HG02938 (cell line): ENCODE measurements at regions not wholly inside any gene's neighbourhood (a gene's known extent, or its start where the extent isn't known, plus 50 kb on each side); places are given as distances from the start of the nearest gene placed in this dataset.

Experiments
- ATAC-seq: cut with Tn5 transposase; IDR thresholded peaks from one replicate; pipeline ENCODE4 v1.9.1; 2021; ENCODE audit warnings: mild to moderate bottlenecking, moderate library complexity; ENCODE audit not compliant: unreplicated experiment

GRCh38 chr18:24814521-24814920 is 354.1 kb downstream of the HRH4 start:
- ATAC-seq, result no peak

GRCh38 chr18:24817150-24817549 is 356.7 kb downstream of the HRH4 start:
- no peak for ATAC-seq

DNA sequence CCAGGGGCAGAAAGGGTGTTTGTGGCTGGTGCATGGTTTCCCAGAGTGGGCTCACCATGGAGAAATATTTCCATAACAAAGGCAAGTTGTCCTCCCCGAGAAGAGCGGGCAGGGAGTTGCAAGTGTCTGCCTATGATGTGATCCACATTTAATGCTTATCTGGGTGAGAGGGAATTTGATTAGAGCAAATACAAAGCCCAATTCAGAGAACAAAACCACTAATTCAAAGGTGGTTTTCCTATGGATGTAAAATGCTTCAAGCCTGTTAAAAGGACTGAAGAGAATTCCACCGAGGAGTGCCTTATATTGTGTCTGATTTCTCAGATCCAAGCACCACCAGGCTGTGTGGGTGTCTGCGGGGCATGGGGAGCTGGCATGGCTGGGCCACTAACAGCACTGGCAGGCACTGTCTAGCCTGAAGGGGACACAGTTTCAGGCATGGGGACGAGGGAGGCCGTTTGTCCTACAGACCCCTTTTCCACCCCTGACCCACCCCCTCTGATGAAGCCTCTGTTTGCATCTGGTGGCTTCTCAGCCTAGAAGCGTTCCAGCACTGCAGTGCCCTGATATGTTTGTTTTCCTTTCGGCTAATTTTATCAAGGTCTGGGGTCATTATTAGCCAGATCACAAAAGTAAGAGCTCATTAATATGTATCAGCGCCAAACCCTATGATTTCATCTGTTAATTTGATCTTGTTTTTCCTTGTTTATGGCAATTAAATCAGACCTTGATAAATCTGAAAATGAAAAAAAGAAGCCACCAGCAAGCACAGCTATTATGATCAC is 357.3 kb downstream of the HRH4 start:
- no peak for ATAC-seq

GRCh38 chr18:24818441-24818840 is 358.0 kb downstream of the HRH4 start:
- ATAC-seq, result no peak

DNA sequence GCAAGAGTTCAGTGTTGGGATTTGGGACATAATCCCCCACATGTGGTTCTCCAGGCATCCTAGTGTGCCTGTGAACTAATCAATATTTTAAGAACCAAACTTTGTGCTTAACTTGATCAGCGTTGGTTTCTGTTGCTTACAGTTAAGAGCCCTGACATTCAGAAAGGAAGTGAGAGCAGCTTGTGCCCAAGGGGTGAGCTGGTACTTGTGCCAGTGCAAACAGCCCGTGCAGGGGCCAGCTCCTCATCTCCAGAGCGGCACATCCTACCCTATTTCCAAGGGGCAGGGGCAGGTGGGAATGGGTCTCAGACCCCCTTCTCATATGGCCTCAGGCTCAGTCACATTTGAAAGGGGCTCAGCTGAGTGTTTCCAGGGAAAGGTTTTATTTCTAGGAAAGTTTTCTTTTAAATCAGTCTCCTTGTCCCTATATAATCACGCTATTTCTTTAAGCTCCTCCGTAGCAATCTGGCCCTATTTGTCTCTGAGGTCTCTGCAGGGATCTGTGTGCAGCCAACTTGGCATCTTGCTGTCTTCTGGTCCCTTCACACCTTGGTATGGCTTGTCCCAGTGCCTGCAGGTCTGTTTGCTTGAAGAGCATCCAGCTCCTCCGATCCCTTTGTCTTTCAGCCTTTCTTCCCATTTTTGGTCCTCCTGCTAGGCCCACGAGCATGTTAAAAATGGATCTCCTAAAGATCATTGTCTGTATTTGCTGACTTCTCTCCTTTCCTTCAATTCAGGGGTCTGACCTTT is 358.9 kb downstream of the HRH4 start:
- ATAC-seq, result no peak

GRCh38 chr18:24825397-24825796 is 365.0 kb downstream of the HRH4 start:
- ATAC-seq, result no peak

DNA sequence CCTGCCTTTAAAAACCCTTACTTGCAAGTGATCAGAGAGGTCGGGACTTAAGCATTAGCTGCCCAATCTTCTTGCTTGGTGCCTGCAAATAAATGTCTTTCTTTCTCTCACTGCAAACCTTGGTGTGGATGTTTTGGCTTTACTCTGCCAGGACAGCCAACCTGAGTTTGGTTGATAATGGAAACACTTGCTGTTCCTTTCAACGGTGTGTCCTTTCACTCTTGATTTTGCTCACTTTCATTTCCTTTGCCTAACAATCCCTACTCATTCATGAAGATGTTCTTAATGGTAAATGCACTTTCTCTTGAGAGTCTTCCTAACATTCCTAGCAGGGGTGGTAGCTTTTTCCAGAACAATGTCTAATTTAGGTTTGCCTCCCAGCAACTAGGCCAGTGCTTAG is 366.2 kb downstream of the HRH4 start:
- no peak for ATAC-seq

DNA sequence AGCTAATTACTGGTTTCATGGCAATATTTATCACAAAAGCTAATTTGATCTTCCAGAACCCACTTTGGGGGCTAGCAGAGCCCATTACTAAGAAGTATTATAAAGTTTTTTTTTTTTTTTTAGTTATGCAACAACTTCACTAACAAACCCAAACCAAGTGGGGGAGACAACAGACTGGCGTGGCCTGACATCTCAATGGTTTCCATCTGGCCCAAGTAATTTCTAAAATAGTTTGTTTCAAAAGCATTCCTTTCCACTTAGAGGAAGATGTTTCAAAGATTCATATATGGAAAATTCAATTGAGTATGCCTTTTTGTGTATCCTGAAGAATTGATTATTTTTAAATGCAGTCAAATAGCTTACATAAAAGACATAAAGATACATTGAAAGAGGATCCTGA is 367.1 kb downstream of the HRH4 start:
- ATAC-seq, result no peak

DNA sequence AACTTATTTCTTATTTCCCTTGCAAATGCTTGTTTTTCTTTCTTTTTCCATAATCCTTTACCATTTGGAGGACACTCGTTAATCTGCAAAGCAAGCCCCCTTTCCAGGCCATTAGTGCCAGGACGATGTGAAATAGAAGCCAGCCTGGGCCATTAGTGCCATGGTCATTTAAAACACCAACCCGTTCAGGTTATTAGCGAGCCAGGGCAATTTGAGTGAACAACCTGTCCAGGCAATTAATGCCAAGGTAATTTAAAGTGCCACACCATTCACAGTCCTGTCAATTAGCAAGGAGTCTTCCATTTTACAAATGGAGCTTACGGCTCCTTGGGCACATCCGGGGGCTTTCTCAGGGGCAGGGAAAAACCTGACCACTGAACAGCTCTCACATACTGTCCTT is 370.6 kb downstream of the HRH4 start:
- no peak for ATAC-seq

- no peak for ATAC-seq
Observed at GRCh38 chr18:24831871-24832665, 371.6 kb downstream of the HRH4 start.

- no peak for ATAC-seq
Observed at GRCh38 chr18:24835751-24836150, 375.3 kb downstream of the HRH4 start.

DNA sequence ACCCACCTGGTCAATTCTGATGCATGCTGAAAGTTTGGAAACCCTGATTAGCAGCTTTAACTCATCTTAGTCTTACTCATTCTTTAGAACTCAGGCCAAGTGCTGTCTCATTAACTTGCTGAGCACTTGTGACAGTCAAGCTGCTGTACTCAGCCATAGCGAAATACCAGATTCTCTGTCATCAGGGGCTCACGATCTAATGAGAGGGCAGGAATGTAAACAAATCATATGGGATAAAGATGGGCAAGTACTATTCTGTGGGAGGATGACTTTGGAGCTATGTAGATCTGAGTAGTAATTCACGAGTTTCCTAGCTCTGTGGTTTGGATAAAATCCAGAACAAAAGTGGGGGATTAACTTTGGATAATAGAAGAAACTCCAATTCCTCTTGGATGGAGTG is 376.6 kb downstream of the HRH4 start:
- ATAC-seq, result no peak

DNA sequence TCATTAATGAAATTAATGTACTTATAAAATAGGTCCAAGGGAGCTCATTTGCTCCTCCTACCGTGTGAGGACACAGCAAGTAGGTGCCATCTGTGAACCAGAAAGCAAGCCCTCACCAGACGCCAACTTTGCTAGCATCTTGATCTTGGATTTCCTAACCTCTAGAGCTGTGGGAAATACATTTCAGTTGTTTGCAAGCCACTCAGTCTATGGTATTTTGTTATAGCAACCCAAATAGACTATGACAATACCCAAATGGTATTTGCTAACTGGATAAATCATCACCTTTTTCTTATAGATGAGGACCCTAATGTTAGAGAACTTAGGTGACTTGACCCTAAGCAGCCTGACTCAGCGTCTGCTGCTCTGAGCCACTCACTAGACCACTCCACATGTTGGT is 379.6 kb downstream of the HRH4 start:
- no peak for ATAC-seq

DNA sequence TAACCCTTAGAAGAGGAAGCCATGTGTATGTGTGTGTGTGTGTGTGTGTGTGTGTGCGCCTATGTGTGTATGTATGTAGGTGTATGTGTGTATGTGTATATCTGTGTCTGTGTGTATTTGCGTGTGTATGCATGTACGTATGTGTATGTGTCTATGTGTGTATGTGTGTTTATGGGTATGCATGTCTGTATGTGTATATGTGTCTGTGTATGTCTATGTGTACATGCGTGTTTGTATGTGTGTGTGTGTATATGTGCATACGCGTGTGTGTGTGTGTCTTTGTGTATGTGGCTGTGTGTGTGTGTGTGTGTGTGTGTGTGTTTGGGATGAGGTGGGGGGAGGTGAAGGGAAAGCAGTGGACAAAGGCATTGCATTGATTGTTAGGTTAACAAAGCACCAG is 380.2 kb downstream of the HRH4 start:
- no peak for ATAC-seq

DNA sequence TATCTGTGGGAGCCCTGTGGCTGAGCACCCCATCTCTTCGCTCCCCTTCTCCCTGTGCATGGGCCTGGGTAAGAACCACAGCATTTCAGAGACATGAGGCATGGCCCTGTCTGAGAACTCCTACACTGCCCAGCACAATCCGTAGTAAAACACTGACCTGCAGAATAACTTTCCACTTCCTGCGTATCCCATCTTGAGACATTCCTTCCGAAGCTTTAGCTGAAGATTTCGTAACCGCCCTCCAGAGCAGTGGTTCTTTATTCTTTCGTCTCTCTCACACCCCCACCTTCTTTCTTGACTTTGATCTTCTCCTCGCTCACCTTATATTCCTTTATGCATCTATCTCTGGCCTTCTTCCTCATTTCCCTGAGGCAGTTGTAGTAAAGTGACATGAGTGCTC is 381.1 kb downstream of the HRH4 start:
- ATAC-seq, result no peak

DNA sequence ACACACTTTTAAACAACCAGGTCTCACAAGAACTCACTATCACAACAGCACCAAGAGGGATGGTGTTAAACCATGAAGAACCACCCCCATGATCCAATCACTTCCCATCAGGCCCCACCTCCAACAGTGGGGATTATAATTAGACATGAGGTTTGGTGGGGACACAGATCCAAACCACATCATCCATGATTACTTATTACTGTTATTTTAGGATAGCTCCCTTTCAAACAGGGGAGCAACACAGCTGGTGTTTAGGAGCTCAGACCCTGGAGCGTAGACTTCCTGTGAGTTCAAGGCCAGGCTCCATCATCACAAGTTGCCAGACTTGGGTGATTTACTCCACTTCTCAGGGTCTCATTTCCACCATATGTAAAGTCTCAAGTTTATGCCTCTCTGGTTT is 382.7 kb downstream of the HRH4 start:
- no peak for ATAC-seq

GRCh38 chr18:24846138-24846537 is 385.7 kb downstream of the HRH4 start:
- ATAC-seq, result no peak

DNA sequence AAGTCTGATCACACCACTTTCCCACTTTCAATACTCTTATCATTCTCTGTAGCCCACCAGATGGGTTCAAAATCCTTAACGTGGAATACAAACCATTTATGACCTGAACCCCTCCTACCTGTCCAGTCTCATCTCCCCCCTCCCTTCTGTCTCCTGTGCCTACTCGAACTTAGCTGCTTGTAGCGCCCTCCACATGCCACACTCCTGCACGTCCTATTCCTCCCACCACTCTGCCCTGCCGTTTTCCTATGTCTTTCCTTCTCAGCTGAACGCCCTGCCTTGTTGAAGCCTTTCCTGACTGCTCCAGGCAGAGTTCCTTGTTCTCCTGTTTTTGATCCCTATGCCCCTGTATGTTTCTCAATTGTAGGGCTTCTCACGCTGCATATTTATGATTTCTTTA is 390.1 kb downstream of the HRH4 start:
- ATAC-seq, result no peak

DNA sequence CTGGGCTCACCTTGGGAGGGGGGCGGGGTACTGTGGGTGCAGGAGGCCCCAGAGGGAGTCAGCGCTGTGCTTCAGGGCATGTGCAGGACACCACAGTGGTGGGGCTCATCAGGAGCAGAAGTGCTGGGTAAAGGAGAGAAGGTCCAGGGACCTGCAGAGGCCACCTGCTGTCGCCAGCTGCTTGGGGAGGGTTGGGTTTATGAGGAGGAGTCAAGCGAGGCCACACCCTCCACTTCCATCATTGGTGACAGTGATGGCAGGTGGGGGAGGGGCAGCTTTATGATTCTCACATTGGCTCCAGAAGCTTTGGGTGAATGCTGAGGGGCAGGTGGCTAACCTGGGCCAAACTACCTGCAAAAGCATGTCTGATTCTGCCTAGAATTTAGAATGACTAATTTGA is 392.6 kb downstream of the HRH4 start:
- no peak for ATAC-seq

- no peak for ATAC-seq
Observed at GRCh38 chr18:24860978-24861680, 400.7 kb downstream of the HRH4 start.

GRCh38 chr18:24862201-24862816 is 401.9 kb downstream of the HRH4 start:
- no peak for ATAC-seq
